ENCODE measurements at regions not wholly inside any gene's neighbourhood (a gene's known extent, or its start where the extent isn't known, plus 50 kb on each side); places are given as distances from the start of the nearest gene placed in this dataset.

DNA sequence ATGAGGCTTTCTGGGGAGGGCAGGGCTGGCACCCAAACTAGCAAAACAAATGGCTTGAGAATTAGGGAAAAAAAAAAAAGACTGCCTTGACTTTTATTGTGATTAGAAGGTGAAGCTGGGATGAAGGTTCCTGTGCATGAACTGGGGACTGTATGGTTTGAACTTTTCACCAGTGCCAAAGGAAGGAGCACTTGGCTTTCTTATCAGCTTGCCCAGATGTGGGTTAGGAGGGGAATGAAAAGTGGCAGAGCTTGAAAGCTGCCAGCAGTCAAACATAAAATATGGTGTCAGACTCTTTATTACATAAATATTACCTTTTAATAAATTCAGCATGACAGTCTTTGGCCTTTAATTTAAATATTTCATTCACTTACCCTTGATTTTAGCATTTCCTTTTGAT, 182.5 kb downstream of the PSAT1 start:
- TF ChIP-seq, protein P1, sequence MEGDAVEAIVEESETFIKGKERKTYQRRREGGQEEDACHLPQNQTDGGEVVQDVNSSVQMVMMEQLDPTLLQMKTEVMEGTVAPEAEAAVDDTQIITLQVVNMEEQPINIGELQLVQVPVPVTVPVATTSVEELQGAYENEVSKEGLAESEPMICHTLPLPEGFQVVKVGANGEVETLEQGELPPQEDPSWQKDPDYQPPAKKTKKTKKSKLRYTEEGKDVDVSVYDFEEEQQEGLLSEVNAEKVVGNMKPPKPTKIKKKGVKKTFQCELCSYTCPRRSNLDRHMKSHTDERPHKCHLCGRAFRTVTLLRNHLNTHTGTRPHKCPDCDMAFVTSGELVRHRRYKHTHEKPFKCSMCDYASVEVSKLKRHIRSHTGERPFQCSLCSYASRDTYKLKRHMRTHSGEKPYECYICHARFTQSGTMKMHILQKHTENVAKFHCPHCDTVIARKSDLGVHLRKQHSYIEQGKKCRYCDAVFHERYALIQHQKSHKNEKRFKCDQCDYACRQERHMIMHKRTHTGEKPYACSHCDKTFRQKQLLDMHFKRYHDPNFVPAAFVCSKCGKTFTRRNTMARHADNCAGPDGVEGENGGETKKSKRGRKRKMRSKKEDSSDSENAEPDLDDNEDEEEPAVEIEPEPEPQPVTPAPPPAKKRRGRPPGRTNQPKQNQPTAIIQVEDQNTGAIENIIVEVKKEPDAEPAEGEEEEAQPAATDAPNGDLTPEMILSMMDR (conservative IDR thresholded peaks at IDR 0.05 in 1 of 2, IDR thresholded peaks at IDR 0.05 in 1 of 2; ENCODE audit: low read depth in 1 of 2, low read length in 2 of 2): no peak
- no peak for TF ChIP-seq EZH2 (IDR thresholded peaks at IDR 0.05; ENCODE audit: low read length, missing control alignments)
